ENCODE measurements at regions not wholly inside any gene's neighbourhood (a gene's known extent, or its start where the extent isn't known, plus 50 kb on each side); places are given as distances from the start of the nearest gene placed in this dataset.

DNA sequence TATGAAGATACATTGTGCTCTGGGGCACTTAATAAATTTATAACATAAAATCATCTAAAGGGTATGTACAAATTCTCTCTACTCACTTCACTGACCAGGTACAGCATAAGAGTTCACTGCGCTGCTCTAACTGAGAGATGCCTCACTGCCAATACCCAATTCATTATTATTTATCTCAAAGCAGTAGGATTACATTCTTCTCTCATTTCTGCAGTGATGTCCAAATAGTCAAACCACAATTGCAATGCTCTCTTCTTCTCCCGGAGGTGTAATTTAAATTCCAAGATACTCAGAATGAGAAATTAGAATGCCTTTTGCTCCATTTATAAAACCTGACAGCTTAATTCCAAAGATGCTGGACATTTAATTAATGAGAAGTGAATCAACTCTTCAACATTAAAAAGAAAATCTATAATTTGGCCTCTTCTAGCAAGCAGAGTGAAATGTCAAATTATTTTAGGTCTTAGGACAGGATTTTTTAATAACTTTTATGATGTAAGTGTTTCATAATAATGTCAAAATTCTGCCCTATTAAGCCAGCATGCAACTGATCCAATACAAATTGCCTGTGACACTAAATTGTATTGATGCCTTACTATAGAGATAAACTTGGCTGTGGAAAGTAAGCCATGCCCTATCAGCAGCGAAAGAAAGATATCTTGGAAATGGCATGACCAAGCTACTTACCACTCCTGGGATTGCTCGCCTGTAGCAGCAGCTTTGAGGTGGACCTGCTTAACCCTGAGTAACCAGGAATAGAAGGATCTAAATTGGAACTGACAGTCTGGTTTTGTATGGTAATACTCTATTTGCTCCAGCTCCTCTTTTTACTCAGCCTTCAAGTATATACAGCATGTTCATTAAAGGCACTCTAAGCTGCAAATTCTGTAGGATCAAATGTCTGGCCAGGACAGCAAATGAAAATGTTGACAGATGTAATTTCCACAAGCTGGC is 374.2 kb upstream of the TYRP1 start:
- intact Hi-C loops (cut with micrococcal nuclease) (no loop called here), dilution Hi-C loops (cut with MboI; ENCODE audit: extremely low pct_ligation_motif_present, low sequenced_read_pairs) (no loop called here)
- Histone ChIP-seq H3K9me3 (replicated peaks; ENCODE audit: control insufficient read depth, insufficient read depth, low read length) (no peaks in the 10 kb centered on the region), H3K9ac (replicated peaks; ENCODE audit: extremely low read depth, insufficient read depth, low read length) (no peak overlapping the region), H3K36me3 (ENCODE audit: control insufficient read depth in 2 of 2, extremely low read depth in 1 of 2, insufficient read depth in 2 of 2, low read length in 2 of 2) (no peaks in the 10 kb centered on the region), H3K4me2 (ENCODE audit: insufficient read depth, low read length) (no peak overlapping the region), H3K27ac (ENCODE audit: insufficient read depth, low read depth, low read length) (no peak overlapping the region), H3K79me2 (ENCODE audit: control insufficient read depth, insufficient read depth, low read length) (no peaks in the 10 kb centered on the region), H3K9me1 (replicated peaks; ENCODE audit: control insufficient read depth, extremely low read depth, insufficient read depth, low read length) (no peaks in the 10 kb centered on the region), H4K20me1 (replicated peaks; ENCODE audit: control insufficient read depth, extremely low read depth, insufficient read depth, low read length) (no peaks in the 10 kb centered on the region), H3K4me1 (ENCODE audit: control insufficient read depth, extremely low read depth, insufficient read depth, low read length) (no peaks in the 10 kb centered on the region), H2AFZ (ENCODE audit: low read depth, low read length) (no peak overlapping the region), H3K4me3 (replicated peaks in 1 of 3; ENCODE audit: insufficient read depth in 1 of 3, low read depth in 1 of 3, low read length in 3 of 3) (no peak overlapping the region), H3K27me3 (ENCODE audit: control insufficient read depth in 2 of 2, insufficient read depth in 2 of 2, low read length in 2 of 2) (no peaks in the 10 kb centered on the region)
- ChIA-PET POLR2A (no interaction called here), CTCF (interaction anchor here (1.6 to 2.1 kb wide), 2 partner anchors 11 to 12 kb away, joined by 5 to 6 read pairs; no protein-coding TSS in a partner anchor)
- no peak for DNase-seq (ENCODE audit: low read depth, low spot score)
- BruUV-seq (replicated peaks), result no TSS peak
- TF ChIP-seq JUN (IDR thresholded peaks at IDR 0.05; ENCODE audit: borderline replicate concordance, insufficient read depth, insufficient read length, low read depth), result no peak
- no peak for TF ChIP-seq EZH2 (IDR thresholded peaks at IDR 0.05; ENCODE audit: borderline replicate concordance, low read depth, low read length, severe bottlenecking)
- TF ChIP-seq, protein P1, sequence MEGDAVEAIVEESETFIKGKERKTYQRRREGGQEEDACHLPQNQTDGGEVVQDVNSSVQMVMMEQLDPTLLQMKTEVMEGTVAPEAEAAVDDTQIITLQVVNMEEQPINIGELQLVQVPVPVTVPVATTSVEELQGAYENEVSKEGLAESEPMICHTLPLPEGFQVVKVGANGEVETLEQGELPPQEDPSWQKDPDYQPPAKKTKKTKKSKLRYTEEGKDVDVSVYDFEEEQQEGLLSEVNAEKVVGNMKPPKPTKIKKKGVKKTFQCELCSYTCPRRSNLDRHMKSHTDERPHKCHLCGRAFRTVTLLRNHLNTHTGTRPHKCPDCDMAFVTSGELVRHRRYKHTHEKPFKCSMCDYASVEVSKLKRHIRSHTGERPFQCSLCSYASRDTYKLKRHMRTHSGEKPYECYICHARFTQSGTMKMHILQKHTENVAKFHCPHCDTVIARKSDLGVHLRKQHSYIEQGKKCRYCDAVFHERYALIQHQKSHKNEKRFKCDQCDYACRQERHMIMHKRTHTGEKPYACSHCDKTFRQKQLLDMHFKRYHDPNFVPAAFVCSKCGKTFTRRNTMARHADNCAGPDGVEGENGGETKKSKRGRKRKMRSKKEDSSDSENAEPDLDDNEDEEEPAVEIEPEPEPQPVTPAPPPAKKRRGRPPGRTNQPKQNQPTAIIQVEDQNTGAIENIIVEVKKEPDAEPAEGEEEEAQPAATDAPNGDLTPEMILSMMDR (IDR thresholded peaks at IDR 0.05; ENCODE audit: extremely low read depth in 1 of 2, insufficient read depth in 1 of 2, low read depth in 1 of 2, low read length in 2 of 2), result no peak
- FAIRE-seq, result no peak

DNA sequence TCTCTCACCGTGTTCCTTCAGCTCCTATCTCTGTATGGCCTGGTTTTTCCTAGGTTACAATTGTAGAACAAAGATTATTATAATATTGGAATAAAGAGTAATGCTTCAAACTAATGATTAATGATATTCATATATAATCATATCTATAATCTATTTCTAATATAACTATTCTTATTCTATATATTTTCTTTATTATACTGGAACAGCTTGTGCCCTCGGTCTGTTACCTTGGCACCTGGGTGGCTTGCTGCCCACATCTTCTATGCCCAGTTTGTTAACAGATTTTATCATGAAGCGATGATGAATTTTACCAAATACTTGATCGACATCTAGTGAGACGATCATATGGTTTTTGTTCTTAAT is 363.6 kb upstream of the TYRP1 start:
- TF ChIP-seq MYC (IDR thresholded peaks at IDR 0.05; ENCODE audit: low read depth, low read length) (no peak), EZH2 (IDR thresholded peaks at IDR 0.05; ENCODE audit: borderline replicate concordance, low read depth, low read length, severe bottlenecking) (no peak), FOS (IDR thresholded peaks at IDR 0.05; ENCODE audit: borderline replicate concordance, insufficient read depth, low read length) (no peak), POLR2A (IDR thresholded peaks at IDR 0.05; ENCODE audit: low read depth, low read length) (no peak), JUN (IDR thresholded peaks at IDR 0.05; ENCODE audit: borderline replicate concordance, insufficient read depth, insufficient read length, low read depth) (no peak), GATA2 (IDR thresholded peaks at IDR 0.05; ENCODE audit: insufficient read depth, insufficient read length, low read depth, low read length) (no peak), POLR2AphosphoS5 (IDR thresholded peaks at IDR 0.05; ENCODE audit: insufficient read depth, low read depth, low read length) (no peak)
- TF ChIP-seq, protein P2, sequence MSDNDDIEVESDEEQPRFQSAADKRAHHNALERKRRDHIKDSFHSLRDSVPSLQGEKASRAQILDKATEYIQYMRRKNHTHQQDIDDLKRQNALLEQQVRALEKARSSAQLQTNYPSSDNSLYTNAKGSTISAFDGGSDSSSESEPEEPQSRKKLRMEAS (IDR thresholded peaks at IDR 0.05; ENCODE audit: insufficient read depth, insufficient read length), result no peak
- TF ChIP-seq, protein P1 (IDR thresholded peaks at IDR 0.05; ENCODE audit: extremely low read depth in 1 of 2, insufficient read depth in 1 of 2, low read depth in 1 of 2, low read length in 2 of 2), result no peak
- H3K9ac ChIP-seq (replicated peaks; ENCODE audit: extremely low read depth, insufficient read depth, low read length), result no peak overlapping the region
- no peaks in the 10 kb centered on the region for H3K36me3 ChIP-seq (ENCODE audit: control insufficient read depth in 2 of 2, extremely low read depth in 1 of 2, insufficient read depth in 2 of 2, low read length in 2 of 2)
- no peak overlapping the region for H3K4me3 ChIP-seq (replicated peaks in 1 of 3; ENCODE audit: insufficient read depth in 1 of 3, low read depth in 1 of 3, low read length in 3 of 3)
- no peaks in the 10 kb centered on the region for H3K27me3 ChIP-seq (ENCODE audit: control insufficient read depth in 2 of 2, insufficient read depth in 2 of 2, low read length in 2 of 2)
- POLR2A ChIA-PET, result no interaction called here
- FAIRE-seq (no peak), DNase-seq (ENCODE audit: low read depth, low spot score) (no peak)
- H2AFZ ChIP-seq (ENCODE audit: low read depth, low read length), result no peak overlapping the region
- no peaks in the 10 kb centered on the region for H3K9me1 ChIP-seq (replicated peaks; ENCODE audit: control insufficient read depth, extremely low read depth, insufficient read depth, low read length)
- no peaks in the 10 kb centered on the region for H3K9me3 ChIP-seq (replicated peaks; ENCODE audit: control insufficient read depth, insufficient read depth, low read length)
- H3K4me2 ChIP-seq (ENCODE audit: insufficient read depth, low read length), result no peak overlapping the region
- dilution Hi-C loops (cut with MboI; ENCODE audit: extremely low pct_ligation_motif_present, low sequenced_read_pairs) (no loop called here), intact Hi-C loops (cut with micrococcal nuclease) (loop anchor here (1.0 to 2.0 kb wide), 5 partner anchors 97 to 1963 kb away; no protein-coding TSS in a partner anchor)
- H3K4me1 ChIP-seq (ENCODE audit: control insufficient read depth, extremely low read depth, insufficient read depth, low read length), result no peaks in the 10 kb centered on the region
- H3K27ac ChIP-seq (ENCODE audit: insufficient read depth, low read depth, low read length), result no peak overlapping the region
- no TSS peak for BruUV-seq (replicated peaks)
- CTCF ChIA-PET, result interaction anchor here (0.6 to 3.2 kb wide), 18 partner anchors 11 to 1978 kb away, joined by 3 to 40 read pairs (median 4); no protein-coding TSS in a partner anchor
- H4K20me1 ChIP-seq (replicated peaks; ENCODE audit: control insufficient read depth, extremely low read depth, insufficient read depth, low read length), result no peaks in the 10 kb centered on the region
- no peaks in the 10 kb centered on the region for H3K79me2 ChIP-seq (ENCODE audit: control insufficient read depth, insufficient read depth, low read length)
